ENCODE measurements at regions not wholly inside any gene's neighbourhood (a gene's known extent, or its start where the extent isn't known, plus 50 kb on each side); places are given as distances from the start of the nearest gene placed in this dataset.

- no peak for ATAC-seq
- TF ChIP-seq CTCF (IDR thresholded peaks at IDR 0.05) = no peak
- TF ChIP-seq POLR2AphosphoS5 (IDR thresholded peaks at IDR 0.05; ENCODE audit: low read depth, low read length) = no peak
- TF ChIP-seq TCF7L2 (IDR thresholded peaks at IDR 0.05; ENCODE audit: low read depth, low read length) = no peak
- TF ChIP-seq REST (IDR thresholded peaks at IDR 0.05; ENCODE audit: insufficient read depth in 1 of 2, low read depth in 2 of 2, low read length in 1 of 2) = no peak
- TF ChIP-seq SIN3A (IDR thresholded peaks at IDR 0.05; ENCODE audit: borderline replicate concordance, insufficient read depth, low read depth, low read length) = no peak
- ChIA-PET CTCF (no interaction called here), POLR2A (no interaction called here)
- Histone ChIP-seq H3K4me1 (ENCODE audit: control insufficient read depth, insufficient read depth, low read length) (no peaks in the 10 kb centered on the region), H3K4me3 (ENCODE audit: low read depth in 2 of 2, low read length in 2 of 2) (no peak overlapping the region), H3K27ac (ENCODE audit: low read length) (no peak overlapping the region), H3K27me3 (ENCODE audit: control insufficient read depth, insufficient read depth, low read length) (no peaks in the 10 kb centered on the region), H3K9me3 (ENCODE audit: control insufficient read depth, insufficient read depth, low read depth, low read length) (no peaks in the 10 kb centered on the region), H3K36me3 (ENCODE audit: control insufficient read depth, insufficient read depth, low read length) (no peaks in the 10 kb centered on the region)
- no TSS peak for BruUV-seq (replicated peaks)
- in situ Hi-C loops (cut with HindIII; ENCODE audit: low pct_unique_long_range_greater_than_20kb, low sequenced_read_pairs) (no loop called here), intact Hi-C loops (cut with micrococcal nuclease; ENCODE audit: unreplicated experiment) (no loop called here)
- DNase-seq (ENCODE audit: low read depth, low spot score) = no peak
Observed at GRCh38 chr11:80309301-80309700, 868.5 kb upstream of the TENM4 start.

- DNase-seq (ENCODE audit: low read depth, low spot score) = no peak
- H3K4me3 ChIP-seq (ENCODE audit: low read depth in 2 of 2, low read length in 2 of 2) = no peak overlapping the region
- no peaks in the 10 kb centered on the region for H3K36me3 ChIP-seq (ENCODE audit: control insufficient read depth, insufficient read depth, low read length)
- intact Hi-C loops (cut with micrococcal nuclease; ENCODE audit: unreplicated experiment) (no loop called here), in situ Hi-C loops (cut with HindIII; ENCODE audit: low pct_unique_long_range_greater_than_20kb, low sequenced_read_pairs) (no loop called here)
- BruUV-seq (replicated peaks) = no TSS peak
- no peak for TF ChIP-seq SIN3A (IDR thresholded peaks at IDR 0.05; ENCODE audit: borderline replicate concordance, insufficient read depth, low read depth, low read length)
- no peak for TF ChIP-seq REST (IDR thresholded peaks at IDR 0.05; ENCODE audit: insufficient read depth in 1 of 2, low read depth in 2 of 2, low read length in 1 of 2)
- TF ChIP-seq POLR2AphosphoS5 (IDR thresholded peaks at IDR 0.05; ENCODE audit: low read depth, low read length) = no peak
- TF ChIP-seq CTCF (IDR thresholded peaks at IDR 0.05) = no peak
- TF ChIP-seq TCF7L2 (IDR thresholded peaks at IDR 0.05; ENCODE audit: low read depth, low read length) = no peak
- H3K9me3 ChIP-seq (ENCODE audit: control insufficient read depth, insufficient read depth, low read depth, low read length) = 0 out of 2 replicates have a peak, but pooled peaks cover 6% of the 10 kb centered on the region
- ChIA-PET POLR2A (no interaction called here), CTCF (no interaction called here)
- H3K27ac ChIP-seq (ENCODE audit: low read length) = no peak overlapping the region
- ATAC-seq = no peak
- H3K4me1 ChIP-seq (ENCODE audit: control insufficient read depth, insufficient read depth, low read length) = no peaks in the 10 kb centered on the region
- H3K27me3 ChIP-seq (ENCODE audit: control insufficient read depth, insufficient read depth, low read length) = no peaks in the 10 kb centered on the region
Observed at GRCh38 chr11:80307676-80308075, 866.8 kb upstream of the TENM4 start.

Measured in Panc1 (cell line).